GM12878 (cell line): ENCODE measurements at regions not wholly inside any gene's neighbourhood (a gene's known extent, or its start where the extent isn't known, plus 50 kb on each side); places are given as distances from the start of the nearest gene placed in this dataset.

ENCODE experiments used
- ATAC-seq: fragments of 200-7000 bp; cut with Tn5 transposase; 3 replicates; pipeline ENCODE4 v1.9.1; 2020; ENCODE audit warnings: mild to moderate bottlenecking, moderate library complexity
- BruUV-seq: library from RNA; stranded (reverse); fragments of 400-500 nt; replicated peaks from 2 replicates; lab custom pipeline; 2021; lab: Mats Ljungman, UMichigan
- CTCF ChIA-PET: fragments of 300-600 bp; sonication (Branson Sonifier 250); formaldehyde crosslinking; extraction: SDS; loops from one replicate; lab custom pipeline; 2021; ENCODE audit warnings: inconsistent platforms; lab: Yijun Ruan, JAX
- POLR2A ChIA-PET: fragments of 350-600 bp; formaldehyde crosslinking; extraction: SDS; loops from one replicate; lab custom pipeline; 2021; ENCODE audit warnings: inconsistent platforms; lab: Charles Lee
- RAD21 ChIA-PET: fragments of 300-600 bp; sonication (Branson Sonifier 250); formaldehyde crosslinking; loops from one replicate; lab custom pipeline; 2023; ENCODE audit warnings: antibody characterized with exemption; ENCODE audit not compliant: unreplicated experiment; lab: Charles Lee
- SMC1A ChIA-PET: fragments of 300-600 bp; sonication (Branson Sonifier 250); formaldehyde crosslinking; loops from one replicate; lab custom pipeline; 2023; ENCODE audit not compliant: unreplicated experiment, uncharacterized antibody; lab: Charles Lee
- DNase-seq: peaks from one replicate; pipeline ENCODE4 v3.0.0-alpha.2; 2011; ENCODE audit warnings: low read depth, low spot score
- FAIRE-seq: peaks from 3 replicates; lab custom pipeline; 2011; peaks lifted over from hg19 to GRCh38; lab: Jason Lieb, UNC
- H2AFZ ChIP-seq: 2 replicates; pipeline ENCODE4 v1.6.0; 2011; ENCODE audit warnings: low read depth, low read length, control low read depth; ENCODE audit not compliant: control insufficient read depth
- H3K27ac ChIP-seq: 2 replicates; pipeline ENCODE4 v1.5.1; 2011; ENCODE audit warnings: control low read depth; ENCODE audit not compliant: control insufficient read depth, insufficient read depth
- H3K27me3 ChIP-seq, 2 experiments: replicated peaks in 1 of 2; 2 replicates each; pipeline versions ENCODE4 v1.6.0 to v1.6.1; 2011; ENCODE audit warnings: low read length in 1 of 2; ENCODE audit not compliant: control insufficient read depth in 2 of 2, insufficient read depth in 2 of 2
- H3K36me3 ChIP-seq, 2 experiments: 2 replicates each; pipeline ENCODE4 v1.5.1; 2011; ENCODE audit warnings: low read length in 1 of 2; ENCODE audit not compliant: control insufficient read depth in 2 of 2, insufficient read depth in 2 of 2
- H3K4me1 ChIP-seq: 2 replicates; pipeline ENCODE4 v1.6.1; 2011; ENCODE audit warnings: mild to moderate bottlenecking, low read length, moderate library complexity, mixed read lengths; ENCODE audit not compliant: control insufficient read depth, insufficient read depth
- H3K4me2 ChIP-seq: 2 replicates; pipeline ENCODE4 v1.6.0; 2011; ENCODE audit warnings: control low read depth; ENCODE audit not compliant: control insufficient read depth, insufficient read depth
- H3K4me3 ChIP-seq: fragments of 200-600 bp; sonication (generic); 2 replicates; pipeline ENCODE4 v1.5.1; 2016
- H3K79me2 ChIP-seq: 2 replicates; pipeline ENCODE4 v1.6.0; 2011; ENCODE audit warnings: low read length; ENCODE audit not compliant: control insufficient read depth, insufficient read depth
- H3K9ac ChIP-seq: 2 replicates; pipeline ENCODE4 v1.8.0; 2011; ENCODE audit warnings: low read length, control low read depth, mixed read lengths; ENCODE audit not compliant: control insufficient read depth, insufficient read depth
- H3K9me3 ChIP-seq: replicated peaks from 3 replicates; pipeline ENCODE4 v1.5.1; 2011; ENCODE audit warnings: mild to moderate bottlenecking, low read length; ENCODE audit not compliant: control insufficient read depth, insufficient read depth
- H4K20me1 ChIP-seq: 2 replicates; pipeline ENCODE4 v1.6.0; 2011; ENCODE audit not compliant: control insufficient read depth, insufficient read depth
- ASH2L ChIP-seq: fragments of 300-600, 200-600 bp; sonication (generic); IDR thresholded peaks from 2 replicates; pipeline ENCODE4 v1.6.1; 2017; ENCODE audit warnings: low read depth, mild to moderate bottlenecking, borderline replicate concordance
- GABPA ChIP-seq: IDR thresholded peaks from 2 replicates; pipeline ENCODE4 v1.6.1; 2014; ENCODE audit warnings: antibody characterized with exemption, low read depth, mild to moderate bottlenecking, inconsistent platforms
- NR2C2 ChIP-seq: IDR thresholded peaks from 2 replicates; pipeline ENCODE4 v1.6.1; 2011; ENCODE audit warnings: borderline replicate concordance, low read depth; ENCODE audit not compliant: control insufficient read depth, insufficient read length
- POLR2AphosphoS5 ChIP-seq: IDR thresholded peaks from 2 replicates; pipeline ENCODE4 v1.6.1; 2011; ENCODE audit warnings: mild to moderate bottlenecking, low read length, inconsistent platforms
- RUNX3 ChIP-seq: IDR thresholded peaks from 2 replicates; pipeline ENCODE4 v1.6.1; 2012; ENCODE audit warnings: low read length, inconsistent platforms
- TARDBP ChIP-seq: IDR thresholded peaks from 2 replicates; pipeline ENCODE4 v1.6.1; 2016; ENCODE audit warnings: borderline replicate concordance
- ZNF217 ChIP-seq: fragments of 450-650 bp; IDR thresholded peaks from 2 replicates; pipeline ENCODE4 v1.6.1; 2017; ENCODE audit warnings: antibody characterized with exemption, mild to moderate bottlenecking
- ZZZ3 ChIP-seq: IDR thresholded peaks from 2 replicates; pipeline ENCODE4 v1.6.1; 2011; ENCODE audit warnings: low read depth; ENCODE audit not compliant: control insufficient read depth, insufficient read length
- WGBS: methylation state at CpG from one replicate; pipeline ENCODE4 v1.1.6; 2016; ENCODE audit warnings: low lambda C conversion rate; ENCODE audit not compliant: insufficient replicate concordance, insufficient coverage; ENCODE audit errors: missing lambda C conversion rate; 5-methylcytosine and 5-hydroxymethylcytosine counted together
- in situ Hi-C: fragments of 300-500 bp; cut with MboI; formaldehyde crosslinking; loops from 9 replicates; pipeline ENCODE4 v1.14.3; 2018; ENCODE audit warnings: mixed read lengths
- intact Hi-C: fragments of 100-400 bp; cut with micrococcal nuclease; formaldehyde crosslinking; loops from one replicate; pipeline ENCODE4 v1.14.2; 2022; ENCODE audit not compliant: unreplicated experiment
- TF ChIP-seq, protein P1 (sequence below): IDR thresholded peaks from 2 replicates; pipeline ENCODE4 v1.6.1; 2011; ENCODE audit warnings: low read depth, low read length, improper control_type of control experiment, borderline replicate concordance
- TF ChIP-seq, protein P2 (sequence below): fragments of 450-650 bp; formaldehyde crosslinking; IDR thresholded peaks from 2 replicates; pipeline ENCODE4 v1.4.0; 2022; ENCODE audit warnings: mild to moderate bottlenecking, moderate library complexity
- TF ChIP-seq, protein P3 (sequence below): fragments of 450-650 bp; IDR thresholded peaks from 2 replicates; pipeline ENCODE4 v1.6.1; 2017; ENCODE audit warnings: low read depth, mild to moderate bottlenecking, moderate library complexity

DNA sequence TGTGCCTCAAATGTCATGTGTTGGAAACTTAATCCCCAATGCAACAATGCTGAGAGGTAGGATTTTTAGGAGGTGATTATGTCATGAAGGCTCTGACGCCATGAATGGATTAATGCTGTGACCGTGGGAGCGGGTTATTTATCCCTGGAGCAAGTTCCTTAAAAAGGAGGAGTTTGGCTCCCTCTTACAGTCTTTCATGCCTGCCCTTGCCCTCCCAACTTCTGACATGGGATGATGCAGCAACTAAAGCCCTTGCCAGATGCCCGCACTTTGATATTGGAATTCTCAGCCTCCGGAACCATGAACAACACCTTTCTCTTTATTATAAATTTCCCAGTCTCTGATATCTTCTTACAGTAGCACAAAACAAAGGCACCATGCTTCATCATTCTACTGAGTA, 685.3 kb upstream of the CHRM3 start:
- ChIA-PET CTCF (no interaction called here), SMC1A (no interaction called here), RAD21 (no interaction called here), POLR2A (no interaction called here)
- Histone ChIP-seq H3K4me2 (no peak overlapping the region), H2AFZ (no peak overlapping the region), H4K20me1 (no peaks in the 10 kb centered on the region), H3K36me3 (no peaks in the 10 kb centered on the region), H3K4me3 (no peak overlapping the region), H3K9ac (no peak overlapping the region), H3K27ac (no peak overlapping the region), H3K9me3 (no peaks in the 10 kb centered on the region), H3K79me2 (no peaks in the 10 kb centered on the region), H3K4me1 (no peaks in the 10 kb centered on the region), H3K27me3 (no peaks in the 10 kb centered on the region)
- in situ Hi-C loops, result no loop called here
- intact Hi-C loops, result no loop called here
- FAIRE-seq (no peak), DNase-seq (no peak), ATAC-seq (no peak)
- no peak for TF ChIP-seq RUNX3
- TF ChIP-seq, protein P1, sequence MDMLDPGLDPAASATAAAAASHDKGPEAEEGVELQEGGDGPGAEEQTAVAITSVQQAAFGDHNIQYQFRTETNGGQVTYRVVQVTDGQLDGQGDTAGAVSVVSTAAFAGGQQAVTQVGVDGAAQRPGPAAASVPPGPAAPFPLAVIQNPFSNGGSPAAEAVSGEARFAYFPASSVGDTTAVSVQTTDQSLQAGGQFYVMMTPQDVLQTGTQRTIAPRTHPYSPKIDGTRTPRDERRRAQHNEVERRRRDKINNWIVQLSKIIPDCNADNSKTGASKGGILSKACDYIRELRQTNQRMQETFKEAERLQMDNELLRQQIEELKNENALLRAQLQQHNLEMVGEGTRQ, result no peak
- no peak for TF ChIP-seq ZZZ3
- no peak for TF ChIP-seq ZNF217
- TF ChIP-seq ASH2L, result no peak
- TF ChIP-seq POLR2AphosphoS5, result no peak
- TF ChIP-seq, protein P2, sequence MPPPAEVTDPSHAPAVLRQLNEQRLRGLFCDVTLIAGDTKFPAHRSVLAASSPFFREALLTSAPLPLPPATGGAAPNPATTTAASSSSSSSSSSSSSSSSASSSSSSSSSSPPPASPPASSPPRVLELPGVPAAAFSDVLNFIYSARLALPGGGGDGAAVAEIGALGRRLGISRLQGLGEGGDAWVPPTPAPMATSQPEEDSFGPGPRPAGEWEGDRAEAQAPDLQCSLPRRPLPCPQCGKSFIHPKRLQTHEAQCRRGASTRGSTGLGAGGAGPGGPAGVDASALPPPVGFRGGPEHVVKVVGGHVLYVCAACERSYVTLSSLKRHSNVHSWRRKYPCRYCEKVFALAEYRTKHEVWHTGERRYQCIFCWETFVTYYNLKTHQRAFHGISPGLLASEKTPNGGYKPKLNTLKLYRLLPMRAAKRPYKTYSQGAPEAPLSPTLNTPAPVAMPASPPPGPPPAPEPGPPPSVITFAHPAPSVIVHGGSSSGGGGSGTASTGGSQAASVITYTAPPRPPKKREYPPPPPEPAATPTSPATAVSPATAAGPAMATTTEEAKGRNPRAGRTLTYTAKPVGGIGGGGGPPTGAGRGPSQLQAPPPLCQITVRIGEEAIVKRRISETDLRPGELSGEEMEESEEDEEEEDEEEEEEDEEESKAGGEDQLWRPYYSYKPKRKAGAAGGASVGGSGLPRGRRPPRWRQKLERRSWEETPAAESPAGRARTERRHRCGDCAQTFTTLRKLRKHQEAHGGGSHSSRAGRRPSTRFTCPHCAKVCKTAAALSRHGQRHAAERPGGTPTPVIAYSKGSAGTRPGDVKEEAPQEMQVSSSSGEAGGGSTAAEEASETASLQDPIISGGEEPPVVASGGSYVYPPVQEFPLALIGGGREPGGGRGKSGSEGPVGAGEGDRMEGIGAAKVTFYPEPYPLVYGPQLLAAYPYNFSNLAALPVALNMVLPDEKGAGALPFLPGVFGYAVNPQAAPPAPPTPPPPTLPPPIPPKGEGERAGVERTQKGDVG, result no peak
- TF ChIP-seq NR2C2, result no peak
- TF ChIP-seq GABPA, result no peak
- TF ChIP-seq, protein P3, sequence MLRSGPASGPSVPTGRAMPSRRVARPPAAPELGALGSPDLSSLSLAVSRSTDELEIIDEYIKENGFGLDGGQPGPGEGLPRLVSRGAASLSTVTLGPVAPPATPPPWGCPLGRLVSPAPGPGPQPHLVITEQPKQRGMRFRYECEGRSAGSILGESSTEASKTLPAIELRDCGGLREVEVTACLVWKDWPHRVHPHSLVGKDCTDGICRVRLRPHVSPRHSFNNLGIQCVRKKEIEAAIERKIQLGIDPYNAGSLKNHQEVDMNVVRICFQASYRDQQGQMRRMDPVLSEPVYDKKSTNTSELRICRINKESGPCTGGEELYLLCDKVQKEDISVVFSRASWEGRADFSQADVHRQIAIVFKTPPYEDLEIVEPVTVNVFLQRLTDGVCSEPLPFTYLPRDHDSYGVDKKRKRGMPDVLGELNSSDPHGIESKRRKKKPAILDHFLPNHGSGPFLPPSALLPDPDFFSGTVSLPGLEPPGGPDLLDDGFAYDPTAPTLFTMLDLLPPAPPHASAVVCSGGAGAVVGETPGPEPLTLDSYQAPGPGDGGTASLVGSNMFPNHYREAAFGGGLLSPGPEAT, result no peak
- TF ChIP-seq TARDBP, result no peak
- 83% methylated on average over 5 of the region's 5 CpGs for WGBS
- no TSS peak for BruUV-seq
